Mammary epithelial cell (primary cell): ENCODE measurements at regions not wholly inside any gene's neighbourhood (a gene's known extent, or its start where the extent isn't known, plus 50 kb on each side); places are given as distances from the start of the nearest gene placed in this dataset.
"Not testable (repeated sequence)": the region's sequence is repeated elsewhere in the genome, so short reads cannot be mapped to it uniquely, and the experiment has no call there.

Experiments
- EZH2 ChIP-seq: IDR thresholded peaks from 2 replicates; pipeline ENCODE4 v1.6.1; 2012; ENCODE audit warnings: low read length, inconsistent platforms, borderline replicate concordance
- TF ChIP-seq, protein P1 (sequence below), 2 donors: IDR thresholded peaks in 1 of 2; conservative IDR thresholded peaks in 1 of 2; 2 replicates each; pipeline ENCODE4 v1.5.1; 2011 to 2012; ENCODE audit warnings: inconsistent platforms in 2 of 2, low read length in 2 of 2, mild to moderate bottlenecking in 2 of 2, control low read depth in 1 of 2, low read depth in 1 of 2; ENCODE audit not compliant: insufficient read depth in 1 of 2; ENCODE audit errors: extremely low read depth in 1 of 2

DNA sequence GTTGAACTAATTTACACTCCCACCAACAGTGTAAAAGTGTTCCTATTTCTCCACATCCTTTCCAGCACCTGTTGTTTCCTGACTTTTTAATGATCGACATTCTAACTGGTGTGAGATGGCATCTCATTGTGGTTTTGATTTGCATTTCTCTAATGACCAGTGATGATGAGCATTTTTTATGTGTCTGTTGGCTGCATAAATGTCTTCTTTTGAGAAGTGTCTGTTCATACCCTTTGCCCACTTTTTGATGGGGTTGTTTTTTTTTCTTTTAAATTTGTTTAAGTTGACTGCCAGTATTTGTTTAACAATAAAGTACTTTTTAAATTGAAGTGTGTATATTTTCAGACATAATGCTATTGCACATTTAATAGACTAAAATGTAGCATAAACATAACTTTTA is 95.0 kb upstream of the ZC3H11B start:
- TF ChIP-seq, protein P1, sequence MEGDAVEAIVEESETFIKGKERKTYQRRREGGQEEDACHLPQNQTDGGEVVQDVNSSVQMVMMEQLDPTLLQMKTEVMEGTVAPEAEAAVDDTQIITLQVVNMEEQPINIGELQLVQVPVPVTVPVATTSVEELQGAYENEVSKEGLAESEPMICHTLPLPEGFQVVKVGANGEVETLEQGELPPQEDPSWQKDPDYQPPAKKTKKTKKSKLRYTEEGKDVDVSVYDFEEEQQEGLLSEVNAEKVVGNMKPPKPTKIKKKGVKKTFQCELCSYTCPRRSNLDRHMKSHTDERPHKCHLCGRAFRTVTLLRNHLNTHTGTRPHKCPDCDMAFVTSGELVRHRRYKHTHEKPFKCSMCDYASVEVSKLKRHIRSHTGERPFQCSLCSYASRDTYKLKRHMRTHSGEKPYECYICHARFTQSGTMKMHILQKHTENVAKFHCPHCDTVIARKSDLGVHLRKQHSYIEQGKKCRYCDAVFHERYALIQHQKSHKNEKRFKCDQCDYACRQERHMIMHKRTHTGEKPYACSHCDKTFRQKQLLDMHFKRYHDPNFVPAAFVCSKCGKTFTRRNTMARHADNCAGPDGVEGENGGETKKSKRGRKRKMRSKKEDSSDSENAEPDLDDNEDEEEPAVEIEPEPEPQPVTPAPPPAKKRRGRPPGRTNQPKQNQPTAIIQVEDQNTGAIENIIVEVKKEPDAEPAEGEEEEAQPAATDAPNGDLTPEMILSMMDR (conservative IDR thresholded peaks at IDR 0.05 in 1 of 2, IDR thresholded peaks at IDR 0.05 in 1 of 2; ENCODE audit: extremely low read depth in 1 of 2, insufficient read depth in 1 of 2, low read depth in 1 of 2, low read length in 2 of 2): not testable (repeated sequence)
- not testable (repeated sequence) for TF ChIP-seq EZH2
